GM12878 (cell line): ENCODE measurements at regions not wholly inside any gene's neighbourhood (a gene's known extent, or its start where the extent isn't known, plus 50 kb on each side); places are given as distances from the start of the nearest gene placed in this dataset.
"Not testable (repeated sequence)": the region's sequence is repeated elsewhere in the genome, so short reads cannot be mapped to it uniquely, and the experiment has no call there.

Source experiments
- ATAC-seq: fragments of 200-7000 bp; cut with Tn5 transposase; 3 replicates; pipeline ENCODE4 v1.9.1; 2020; ENCODE audit warnings: mild to moderate bottlenecking, moderate library complexity
- BruUV-seq: library from RNA; stranded (reverse); fragments of 400-500 nt; replicated peaks from 2 replicates; lab custom pipeline; 2021; lab: Mats Ljungman, UMichigan
- CTCF ChIA-PET: fragments of 300-600 bp; sonication (Branson Sonifier 250); formaldehyde crosslinking; extraction: SDS; loops from one replicate; lab custom pipeline; 2021; ENCODE audit warnings: inconsistent platforms; lab: Yijun Ruan, JAX
- POLR2A ChIA-PET: fragments of 350-600 bp; formaldehyde crosslinking; extraction: SDS; loops from one replicate; lab custom pipeline; 2021; ENCODE audit warnings: inconsistent platforms; lab: Charles Lee
- RAD21 ChIA-PET: fragments of 300-600 bp; sonication (Branson Sonifier 250); formaldehyde crosslinking; loops from one replicate; lab custom pipeline; 2023; ENCODE audit warnings: antibody characterized with exemption; ENCODE audit not compliant: unreplicated experiment; lab: Charles Lee
- SMC1A ChIA-PET: fragments of 300-600 bp; sonication (Branson Sonifier 250); formaldehyde crosslinking; loops from one replicate; lab custom pipeline; 2023; ENCODE audit not compliant: unreplicated experiment, uncharacterized antibody; lab: Charles Lee
- DNase-seq: peaks from one replicate; pipeline ENCODE4 v3.0.0-alpha.2; 2011; ENCODE audit warnings: low read depth, low spot score
- FAIRE-seq: peaks from 3 replicates; lab custom pipeline; 2011; peaks lifted over from hg19 to GRCh38; lab: Jason Lieb, UNC
- H2AFZ ChIP-seq: 2 replicates; pipeline ENCODE4 v1.6.0; 2011; ENCODE audit warnings: low read depth, low read length, control low read depth; ENCODE audit not compliant: control insufficient read depth
- H3K27ac ChIP-seq: 2 replicates; pipeline ENCODE4 v1.5.1; 2011; ENCODE audit warnings: control low read depth; ENCODE audit not compliant: control insufficient read depth, insufficient read depth
- H3K27me3 ChIP-seq, 2 experiments: replicated peaks in 1 of 2; 2 replicates each; pipeline versions ENCODE4 v1.6.0 to v1.6.1; 2011; ENCODE audit warnings: low read length in 1 of 2; ENCODE audit not compliant: control insufficient read depth in 2 of 2, insufficient read depth in 2 of 2
- H3K36me3 ChIP-seq, 2 experiments: 2 replicates each; pipeline ENCODE4 v1.5.1; 2011; ENCODE audit warnings: low read length in 1 of 2; ENCODE audit not compliant: control insufficient read depth in 2 of 2, insufficient read depth in 2 of 2
- H3K4me1 ChIP-seq: 2 replicates; pipeline ENCODE4 v1.6.1; 2011; ENCODE audit warnings: mild to moderate bottlenecking, low read length, moderate library complexity, mixed read lengths; ENCODE audit not compliant: control insufficient read depth, insufficient read depth
- H3K4me2 ChIP-seq: 2 replicates; pipeline ENCODE4 v1.6.0; 2011; ENCODE audit warnings: control low read depth; ENCODE audit not compliant: control insufficient read depth, insufficient read depth
- H3K4me3 ChIP-seq: fragments of 200-600 bp; sonication (generic); 2 replicates; pipeline ENCODE4 v1.5.1; 2016
- H3K79me2 ChIP-seq: 2 replicates; pipeline ENCODE4 v1.6.0; 2011; ENCODE audit warnings: low read length; ENCODE audit not compliant: control insufficient read depth, insufficient read depth
- H3K9ac ChIP-seq: 2 replicates; pipeline ENCODE4 v1.8.0; 2011; ENCODE audit warnings: low read length, control low read depth, mixed read lengths; ENCODE audit not compliant: control insufficient read depth, insufficient read depth
- H3K9me3 ChIP-seq: replicated peaks from 3 replicates; pipeline ENCODE4 v1.5.1; 2011; ENCODE audit warnings: mild to moderate bottlenecking, low read length; ENCODE audit not compliant: control insufficient read depth, insufficient read depth
- H4K20me1 ChIP-seq: 2 replicates; pipeline ENCODE4 v1.6.0; 2011; ENCODE audit not compliant: control insufficient read depth, insufficient read depth
- BACH1 ChIP-seq: fragments of 450-650 bp; IDR thresholded peaks from 2 replicates; pipeline ENCODE4 v1.6.1; 2017; ENCODE audit warnings: mild to moderate bottlenecking, borderline replicate concordance
- FOXK2 ChIP-seq: fragments of 450-650 bp; IDR thresholded peaks from 2 replicates; pipeline ENCODE4 v1.6.1; 2017; ENCODE audit warnings: mild to moderate bottlenecking, moderate library complexity
- LARP7 ChIP-seq: fragments of 450-650 bp; IDR thresholded peaks from 2 replicates; pipeline ENCODE4 v1.6.1; 2017; ENCODE audit warnings: mild to moderate bottlenecking
- PAX5 ChIP-seq: IDR thresholded peaks from 2 replicates; pipeline ENCODE4 v1.6.1; 2011; ENCODE audit warnings: low read depth, low read length, borderline replicate concordance
- RAD21 ChIP-seq: IDR thresholded peaks from 2 replicates; pipeline ENCODE4 v1.6.1; 2011; ENCODE audit warnings: mild to moderate bottlenecking, low read depth, low read length, moderate library complexity; ENCODE audit not compliant: insufficient read depth
- RUNX3 ChIP-seq: IDR thresholded peaks from 2 replicates; pipeline ENCODE4 v1.6.1; 2012; ENCODE audit warnings: low read length, inconsistent platforms
- SMAD5 ChIP-seq: IDR thresholded peaks from 2 replicates; pipeline ENCODE4 v1.6.1; 2016; ENCODE audit warnings: antibody characterized with exemption, low read depth
- TAF1 ChIP-seq: IDR thresholded peaks from 2 replicates; pipeline ENCODE4 v1.6.1; 2011; ENCODE audit warnings: mild to moderate bottlenecking, low read depth, low read length, borderline replicate concordance
- ZNF24 ChIP-seq: fragments of 450-650 bp; IDR thresholded peaks from 2 replicates; pipeline ENCODE4 v1.6.1; 2017; ENCODE audit warnings: antibody characterized with exemption, mild to moderate bottlenecking
- WGBS: methylation state at CpG from one replicate; pipeline ENCODE4 v1.1.6; 2016; ENCODE audit warnings: low lambda C conversion rate; ENCODE audit not compliant: insufficient replicate concordance, insufficient coverage; ENCODE audit errors: missing lambda C conversion rate; 5-methylcytosine and 5-hydroxymethylcytosine counted together
- in situ Hi-C: fragments of 300-500 bp; cut with MboI; formaldehyde crosslinking; loops from 9 replicates; pipeline ENCODE4 v1.14.3; 2018; ENCODE audit warnings: mixed read lengths
- intact Hi-C: fragments of 100-400 bp; cut with micrococcal nuclease; formaldehyde crosslinking; loops from one replicate; pipeline ENCODE4 v1.14.2; 2022; ENCODE audit not compliant: unreplicated experiment
- TF ChIP-seq, protein P1 (sequence below): fragments of 450-650 bp; formaldehyde crosslinking; IDR thresholded peaks from 2 replicates; pipeline ENCODE4 v1.4.0; 2022; ENCODE audit warnings: mild to moderate bottlenecking, moderate library complexity
- TF ChIP-seq, protein P2 (sequence below): fragments of 450-650 bp; IDR thresholded peaks from 2 replicates; pipeline ENCODE4 v1.6.1; 2017; ENCODE audit warnings: mild to moderate bottlenecking, moderate library complexity
- TF ChIP-seq, protein P3 (sequence below): IDR thresholded peaks from 2 replicates; pipeline ENCODE4 v1.6.1; 2012; ENCODE audit warnings: low read depth, low read length, improper control_type of control experiment

DNA sequence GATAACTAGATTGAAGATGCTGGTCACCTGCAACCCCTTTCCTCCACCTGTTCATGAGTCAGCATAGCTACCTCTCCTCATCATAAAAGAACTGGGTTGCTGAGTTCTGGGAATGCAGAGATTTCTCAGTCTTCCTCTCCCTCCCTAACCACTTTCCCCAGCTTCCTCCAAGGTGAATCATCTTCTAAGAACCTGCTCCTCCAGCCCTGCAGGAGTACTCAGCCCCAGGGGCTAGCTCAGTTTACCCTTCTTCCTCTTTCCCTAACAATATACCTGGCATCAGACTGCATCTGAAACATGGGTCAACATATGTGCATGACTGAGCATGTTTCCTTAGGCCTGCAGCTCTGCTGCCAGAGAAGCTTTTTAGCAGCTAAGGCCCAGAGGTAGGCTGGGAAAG is 1157.5 kb upstream of the SEL1L start:
- ATAC-seq, H3K27me3 ChIP-seq, POLR2A ChIA-PET, in situ Hi-C loops, DNase-seq, SMC1A ChIA-PET, BruUV-seq, H3K27ac ChIP-seq, H3K79me2 ChIP-seq, H4K20me1 ChIP-seq, CTCF ChIA-PET, intact Hi-C loops, H3K9ac ChIP-seq, H3K4me1 ChIP-seq, H3K4me2 ChIP-seq, H3K9me3 ChIP-seq, RAD21 ChIA-PET, H3K36me3 ChIP-seq, FAIRE-seq, H2AFZ ChIP-seq, H3K4me3 ChIP-seq: not testable (repeated sequence)

DNA sequence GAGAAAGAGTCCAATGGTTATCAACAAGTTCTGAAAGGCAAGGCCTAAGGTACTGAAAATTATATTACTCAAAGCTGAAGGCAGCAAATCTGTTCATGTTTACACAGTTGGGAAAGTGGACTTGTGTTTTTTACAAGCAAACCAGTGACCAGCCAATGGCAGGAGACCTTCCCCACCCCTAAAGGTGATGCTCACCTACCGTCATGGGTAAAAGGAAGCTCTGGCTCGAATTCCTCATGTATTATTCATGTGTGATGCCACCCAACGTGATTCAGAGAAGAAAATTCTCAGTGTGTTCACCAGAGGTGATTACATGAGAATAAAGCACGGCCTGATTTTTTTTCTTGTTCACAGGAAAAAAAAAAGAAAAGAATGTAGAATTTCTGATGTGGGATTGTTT is 1161.2 kb upstream of the SEL1L start:
- ChIA-PET RAD21 (no interaction called here), POLR2A (no interaction called here)
- TF ChIP-seq FOXK2 (no peak), PAX5 (no peak), BACH1 (no peak), ZNF24 (no peak), TAF1 (no peak), RUNX3 (no peak), RAD21 (no peak), SMAD5 (no peak), LARP7 (no peak)
- TF ChIP-seq, protein P1, sequence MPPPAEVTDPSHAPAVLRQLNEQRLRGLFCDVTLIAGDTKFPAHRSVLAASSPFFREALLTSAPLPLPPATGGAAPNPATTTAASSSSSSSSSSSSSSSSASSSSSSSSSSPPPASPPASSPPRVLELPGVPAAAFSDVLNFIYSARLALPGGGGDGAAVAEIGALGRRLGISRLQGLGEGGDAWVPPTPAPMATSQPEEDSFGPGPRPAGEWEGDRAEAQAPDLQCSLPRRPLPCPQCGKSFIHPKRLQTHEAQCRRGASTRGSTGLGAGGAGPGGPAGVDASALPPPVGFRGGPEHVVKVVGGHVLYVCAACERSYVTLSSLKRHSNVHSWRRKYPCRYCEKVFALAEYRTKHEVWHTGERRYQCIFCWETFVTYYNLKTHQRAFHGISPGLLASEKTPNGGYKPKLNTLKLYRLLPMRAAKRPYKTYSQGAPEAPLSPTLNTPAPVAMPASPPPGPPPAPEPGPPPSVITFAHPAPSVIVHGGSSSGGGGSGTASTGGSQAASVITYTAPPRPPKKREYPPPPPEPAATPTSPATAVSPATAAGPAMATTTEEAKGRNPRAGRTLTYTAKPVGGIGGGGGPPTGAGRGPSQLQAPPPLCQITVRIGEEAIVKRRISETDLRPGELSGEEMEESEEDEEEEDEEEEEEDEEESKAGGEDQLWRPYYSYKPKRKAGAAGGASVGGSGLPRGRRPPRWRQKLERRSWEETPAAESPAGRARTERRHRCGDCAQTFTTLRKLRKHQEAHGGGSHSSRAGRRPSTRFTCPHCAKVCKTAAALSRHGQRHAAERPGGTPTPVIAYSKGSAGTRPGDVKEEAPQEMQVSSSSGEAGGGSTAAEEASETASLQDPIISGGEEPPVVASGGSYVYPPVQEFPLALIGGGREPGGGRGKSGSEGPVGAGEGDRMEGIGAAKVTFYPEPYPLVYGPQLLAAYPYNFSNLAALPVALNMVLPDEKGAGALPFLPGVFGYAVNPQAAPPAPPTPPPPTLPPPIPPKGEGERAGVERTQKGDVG (CRISPR knock-in tag) = no peak
- TF ChIP-seq, protein P2, sequence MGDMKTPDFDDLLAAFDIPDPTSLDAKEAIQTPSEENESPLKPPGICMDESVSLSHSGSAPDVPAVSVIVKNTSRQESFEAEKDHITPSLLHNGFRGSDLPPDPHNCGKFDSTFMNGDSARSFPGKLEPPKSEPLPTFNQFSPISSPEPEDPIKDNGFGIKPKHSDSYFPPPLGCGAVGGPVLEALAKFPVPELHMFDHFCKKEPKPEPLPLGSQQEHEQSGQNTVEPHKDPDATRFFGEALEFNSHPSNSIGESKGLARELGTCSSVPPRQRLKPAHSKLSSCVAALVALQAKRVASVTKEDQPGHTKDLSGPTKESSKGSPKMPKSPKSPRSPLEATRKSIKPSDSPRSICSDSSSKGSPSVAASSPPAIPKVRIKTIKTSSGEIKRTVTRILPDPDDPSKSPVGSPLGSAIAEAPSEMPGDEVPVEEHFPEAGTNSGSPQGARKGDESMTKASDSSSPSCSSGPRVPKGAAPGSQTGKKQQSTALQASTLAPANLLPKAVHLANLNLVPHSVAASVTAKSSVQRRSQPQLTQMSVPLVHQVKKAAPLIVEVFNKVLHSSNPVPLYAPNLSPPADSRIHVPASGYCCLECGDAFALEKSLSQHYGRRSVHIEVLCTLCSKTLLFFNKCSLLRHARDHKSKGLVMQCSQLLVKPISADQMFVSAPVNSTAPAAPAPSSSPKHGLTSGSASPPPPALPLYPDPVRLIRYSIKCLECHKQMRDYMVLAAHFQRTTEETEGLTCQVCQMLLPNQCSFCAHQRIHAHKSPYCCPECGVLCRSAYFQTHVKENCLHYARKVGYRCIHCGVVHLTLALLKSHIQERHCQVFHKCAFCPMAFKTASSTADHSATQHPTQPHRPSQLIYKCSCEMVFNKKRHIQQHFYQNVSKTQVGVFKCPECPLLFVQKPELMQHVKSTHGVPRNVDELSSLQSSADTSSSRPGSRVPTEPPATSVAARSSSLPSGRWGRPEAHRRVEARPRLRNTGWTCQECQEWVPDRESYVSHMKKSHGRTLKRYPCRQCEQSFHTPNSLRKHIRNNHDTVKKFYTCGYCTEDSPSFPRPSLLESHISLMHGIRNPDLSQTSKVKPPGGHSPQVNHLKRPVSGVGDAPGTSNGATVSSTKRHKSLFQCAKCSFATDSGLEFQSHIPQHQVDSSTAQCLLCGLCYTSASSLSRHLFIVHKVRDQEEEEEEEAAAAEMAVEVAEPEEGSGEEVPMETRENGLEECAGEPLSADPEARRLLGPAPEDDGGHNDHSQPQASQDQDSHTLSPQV = no peak
- TF ChIP-seq, protein P3, sequence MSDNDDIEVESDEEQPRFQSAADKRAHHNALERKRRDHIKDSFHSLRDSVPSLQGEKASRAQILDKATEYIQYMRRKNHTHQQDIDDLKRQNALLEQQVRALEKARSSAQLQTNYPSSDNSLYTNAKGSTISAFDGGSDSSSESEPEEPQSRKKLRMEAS = no peak

More for the DNA sequence above, 1161.2 kb upstream of the SEL1L start:
- Histone ChIP-seq H3K36me3 (no peaks in the 10 kb centered on the region), H3K4me1 (no peaks in the 10 kb centered on the region), H3K27ac (no peak overlapping the region), H3K9ac (no peak overlapping the region), H3K27me3 (no peaks in the 10 kb centered on the region), H3K4me2 (no peak overlapping the region), H3K79me2 (no peaks in the 10 kb centered on the region), H2AFZ (no peak overlapping the region), H4K20me1 (no peaks in the 10 kb centered on the region), H3K9me3 (no peaks in the 10 kb centered on the region), H3K4me3 (no peak overlapping the region)
- DNase-seq = no peak
- 20% methylated on average over 4 of the region's 4 CpGs for WGBS
- no peak for FAIRE-seq
- ATAC-seq = no peak
- intact Hi-C loops (no loop called here), in situ Hi-C loops (no loop called here)
- BruUV-seq = no TSS peak
- CTCF ChIA-PET = no interaction called here
- SMC1A ChIA-PET = no interaction called here
